ENCODE measurements at regions not wholly inside any gene's neighbourhood (a gene's known extent, or its start where the extent isn't known, plus 50 kb on each side); places are given as distances from the start of the nearest gene placed in this dataset.

DNA sequence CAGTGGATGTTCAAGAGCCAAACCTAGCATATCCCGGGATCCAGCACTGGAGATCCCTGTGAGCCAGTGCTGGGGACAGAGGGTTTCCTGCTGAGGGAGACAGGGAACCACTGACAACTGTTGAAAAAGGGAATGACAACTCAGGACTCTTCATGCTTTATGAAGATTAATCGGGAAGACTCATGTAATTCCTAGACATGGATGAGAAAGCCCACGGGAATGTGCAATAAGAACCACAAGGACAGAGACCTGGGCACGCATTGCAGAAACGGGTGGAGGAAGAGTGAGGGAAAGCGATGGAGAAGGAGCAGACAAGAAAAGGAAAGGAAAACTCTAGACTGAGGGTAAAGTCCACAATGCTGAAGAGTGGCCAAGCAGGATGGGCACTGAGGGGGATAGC, 296.0 kb downstream of the PCNX1 start:
- DNase-seq, result no peak

DNA sequence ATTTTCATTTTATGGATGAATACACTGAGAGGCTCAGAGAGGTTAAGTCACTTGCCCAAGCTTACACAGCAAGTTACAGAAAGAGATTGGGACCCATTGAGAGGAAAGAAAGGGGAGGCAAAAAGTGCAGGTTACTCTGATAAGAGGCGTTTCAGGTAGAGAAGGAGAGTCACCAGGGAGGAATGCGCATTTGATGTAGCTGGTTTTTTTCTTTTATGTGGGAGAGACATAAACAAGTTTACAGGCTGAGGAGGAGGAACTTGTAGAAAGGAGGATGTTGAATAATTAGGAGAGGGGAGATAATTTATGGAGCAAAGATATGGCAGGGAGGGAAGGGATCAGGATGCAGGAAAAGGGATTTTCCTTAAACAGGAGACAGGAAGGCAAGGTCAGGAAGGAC, 297.0 kb downstream of the PCNX1 start:
- DNase-seq, result no peak

- no peak for DNase-seq
Observed at GRCh38 chr14:71204768-71205167, 297.5 kb downstream of the PCNX1 start.

DNA sequence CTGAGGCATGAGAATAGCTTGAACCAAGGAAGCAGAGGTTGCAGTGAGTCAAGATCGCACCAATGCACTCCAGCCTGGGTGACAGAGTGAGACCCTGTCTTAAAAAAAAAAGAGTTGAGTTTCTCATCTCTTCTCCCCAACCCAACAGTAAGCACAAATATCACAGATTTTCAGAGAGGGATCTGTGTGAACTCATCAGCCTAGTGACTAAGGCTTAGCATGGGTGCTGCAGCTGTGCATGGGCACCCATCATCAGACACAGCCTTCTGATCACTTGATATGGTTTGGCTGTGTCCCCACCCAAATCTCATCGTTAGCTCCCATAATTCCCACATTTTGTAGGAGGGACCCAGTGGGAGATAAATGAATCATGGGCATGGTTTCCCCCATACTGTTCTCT, 298.9 kb downstream of the PCNX1 start:
- no peak for DNase-seq

GRCh38 chr14:71206766-71207371, 299.6 kb downstream of the PCNX1 start:
- DNase-seq, result no peak

DNA sequence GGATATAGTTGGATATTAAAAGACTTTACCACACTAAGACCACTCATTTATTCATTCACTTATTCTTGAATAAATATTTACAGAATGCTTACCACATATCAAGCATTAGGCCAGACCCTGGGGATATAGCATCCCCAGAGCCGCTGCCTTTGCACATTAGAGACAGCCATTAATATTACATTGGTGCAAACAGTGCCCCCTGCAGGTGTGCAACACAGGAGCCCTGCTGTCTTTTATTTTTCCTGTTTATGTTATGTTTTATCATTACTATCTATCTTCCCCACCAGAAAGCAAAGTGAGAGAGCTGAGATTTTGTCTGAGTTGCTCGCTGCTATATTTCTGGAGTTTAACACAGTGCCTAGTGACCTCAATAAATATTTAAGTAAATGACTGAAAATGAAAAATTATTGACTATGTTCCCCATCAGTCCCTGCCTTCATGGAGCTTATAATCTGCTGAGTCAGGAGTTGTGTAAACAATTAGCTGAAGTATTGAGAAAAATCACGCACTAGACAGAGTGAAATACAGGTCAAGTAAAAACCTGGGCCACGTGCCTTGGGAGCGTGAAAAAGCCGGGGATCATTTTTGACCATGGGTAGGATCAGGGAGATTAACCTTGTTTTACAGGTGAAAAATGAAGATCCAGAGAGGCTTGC, 301.6 kb downstream of the PCNX1 start:
- no peak for DNase-seq

DNA sequence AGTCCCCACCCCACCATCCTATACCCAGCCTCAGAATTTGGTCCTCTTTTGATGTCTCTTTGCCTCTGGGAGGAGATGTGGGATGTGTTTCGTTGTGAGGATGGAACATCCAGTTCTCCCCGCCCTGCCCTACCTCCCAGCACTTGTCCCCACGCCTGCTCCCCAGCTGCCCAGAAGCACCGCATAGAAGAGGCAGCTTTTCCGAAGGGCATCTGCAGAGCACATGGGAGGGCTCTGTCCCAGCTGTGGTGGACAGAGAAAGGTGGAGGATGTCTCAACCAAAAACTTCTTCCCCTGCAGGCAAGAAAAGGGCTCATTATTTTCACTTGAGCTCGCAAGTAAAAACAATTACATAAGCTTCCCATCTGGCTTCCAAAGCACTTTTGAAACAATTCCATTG, 302.6 kb downstream of the PCNX1 start:
- no peak for DNase-seq

GRCh38 chr14:71212093-71212492, 304.8 kb downstream of the PCNX1 start:
- no peak for DNase-seq

- no peak for DNase-seq
Observed at GRCh38 chr14:71212683-71213107, 305.4 kb downstream of the PCNX1 start.

GRCh38 chr14:71214241-71214640, 307.0 kb downstream of the PCNX1 start:
- no peak for DNase-seq

GRCh38 chr14:71220462-71220861, 313.2 kb downstream of the PCNX1 start:
- DNase-seq, result no peak

GRCh38 chr14:71221119-71221518, 313.9 kb downstream of the PCNX1 start:
- no peak for DNase-seq

GRCh38 chr14:71225113-71225512, 317.9 kb downstream of the PCNX1 start:
- no peak for DNase-seq

DNA sequence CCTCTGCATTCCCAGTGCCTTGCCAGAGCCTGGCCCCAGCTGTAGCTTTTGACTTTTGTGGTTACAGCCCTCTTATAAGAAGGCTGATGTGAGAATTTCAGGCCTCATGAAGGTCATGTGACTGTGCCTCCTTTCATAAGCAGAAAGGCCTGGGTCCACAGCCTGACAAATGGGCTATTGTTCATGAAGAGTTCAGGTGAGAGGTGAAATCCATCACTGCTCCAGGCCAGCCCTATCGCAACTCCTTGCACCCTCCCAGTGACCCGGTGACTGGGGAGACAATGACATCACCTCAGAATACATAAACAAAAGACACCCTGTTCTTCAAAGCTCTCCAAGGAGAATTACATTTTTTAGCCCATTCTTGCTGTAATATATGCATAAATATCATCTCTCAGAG, 321.5 kb downstream of the PCNX1 start:
- DNase-seq, result no peak

DNA sequence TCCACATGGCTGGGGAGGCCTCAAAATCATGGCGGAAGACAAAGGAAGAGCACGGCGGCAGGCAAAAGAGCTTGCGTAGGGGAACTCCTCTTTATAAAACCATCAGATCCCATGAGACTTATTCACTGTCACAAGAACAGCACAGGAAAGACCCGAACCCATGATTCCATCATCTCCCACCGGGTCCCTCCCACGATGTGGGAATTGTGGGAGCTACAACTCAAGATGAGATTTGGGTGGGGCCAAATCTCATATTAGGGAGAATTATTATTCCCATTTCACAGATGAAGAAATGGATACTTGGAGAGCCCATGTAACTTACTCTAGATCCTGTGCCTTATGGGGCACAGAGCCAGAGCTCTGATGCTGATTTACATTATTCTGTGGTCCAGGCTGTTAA, 322.6 kb downstream of the PCNX1 start:
- DNase-seq, result no peak

- no peak for DNase-seq
Observed at GRCh38 chr14:71230897-71231296, 323.6 kb downstream of the PCNX1 start.

DNA sequence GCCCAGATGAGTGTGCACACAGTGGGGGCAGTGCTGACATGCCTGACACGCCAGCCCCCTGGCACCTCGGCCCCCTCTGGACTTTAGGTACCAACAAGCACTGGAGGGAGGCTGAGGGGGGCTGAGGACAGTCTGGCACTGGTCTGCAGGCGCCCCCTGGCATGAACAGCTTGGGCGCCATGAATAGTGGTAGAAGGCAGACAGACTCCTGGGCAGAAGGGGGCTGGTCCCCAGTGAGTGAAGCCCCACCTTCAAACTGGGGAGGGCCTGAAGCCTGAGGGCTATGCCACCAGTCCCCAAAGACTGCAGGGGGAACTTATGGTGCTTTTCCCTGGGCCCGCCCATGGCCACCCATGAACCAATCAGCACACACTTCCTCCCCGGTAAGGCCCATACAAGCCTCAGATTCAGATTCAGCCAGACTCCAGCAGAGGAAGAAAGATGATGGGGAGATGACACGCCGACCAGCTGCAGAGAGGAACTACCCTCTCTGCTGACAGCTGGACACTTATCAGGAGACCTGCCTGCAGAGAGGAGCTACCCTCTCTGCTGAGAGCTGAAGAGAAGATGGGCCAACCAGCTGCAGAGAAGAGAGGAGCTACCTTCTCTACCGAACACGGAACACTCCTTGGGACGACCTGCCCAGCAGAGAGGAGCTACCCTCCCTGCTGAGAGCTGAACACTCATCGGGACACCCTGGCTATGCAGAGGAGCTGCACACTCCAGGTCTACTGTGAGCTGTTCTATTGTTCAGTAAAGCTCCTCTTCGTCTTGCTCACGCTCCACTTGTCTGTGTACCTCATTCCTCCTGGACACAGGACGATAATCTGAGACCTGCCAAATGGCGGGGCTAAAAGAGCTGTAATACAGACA, 324.5 kb downstream of the PCNX1 start:
- DNase-seq, result no peak

GRCh38 chr14:71232506-71232905, 325.2 kb downstream of the PCNX1 start:
- DNase-seq, result no peak

GRCh38 chr14:71235875-71236274, 328.6 kb downstream of the PCNX1 start:
- DNase-seq, result no peak

DNA sequence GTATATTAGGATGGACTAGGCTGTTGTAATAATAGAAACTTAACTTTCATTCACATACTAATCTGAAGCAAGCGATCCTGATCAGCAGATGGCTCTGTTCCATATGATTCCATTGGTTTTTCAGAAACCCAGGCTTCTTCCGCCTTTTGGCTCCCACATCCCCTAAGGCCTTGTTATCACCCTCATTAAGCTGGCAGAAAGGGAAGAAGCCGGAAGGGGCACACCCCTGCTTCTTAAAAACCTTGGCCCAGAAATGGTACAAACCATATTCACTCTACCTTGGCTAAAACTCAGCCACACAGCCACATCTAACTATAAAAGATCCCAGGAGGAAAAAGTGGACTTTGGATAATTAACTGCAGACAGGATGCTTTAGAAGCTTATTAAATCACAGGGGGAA, 329.2 kb downstream of the PCNX1 start:
- DNase-seq, result no peak

- DNase-seq, result no peak
Observed at GRCh38 chr14:71237556-71237955, 330.3 kb downstream of the PCNX1 start.

DNA sequence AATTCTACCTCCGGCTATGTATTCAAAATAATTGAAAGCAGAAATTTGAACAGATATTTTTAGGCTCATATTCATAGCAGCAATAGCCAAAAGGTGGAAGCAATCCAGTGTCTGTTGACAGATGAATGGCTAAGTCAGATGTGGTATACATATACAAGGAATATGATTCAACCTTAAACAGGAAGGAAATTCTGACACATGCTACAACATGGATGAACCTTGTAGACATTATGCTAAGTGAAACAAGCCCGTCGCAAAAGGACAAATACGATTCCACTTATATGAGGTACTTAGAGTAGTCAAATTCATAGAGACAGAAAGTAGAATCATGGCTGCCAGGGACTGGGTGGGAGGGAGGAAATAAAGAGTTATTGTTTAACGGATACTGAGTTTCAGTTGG, 331.6 kb downstream of the PCNX1 start:
- DNase-seq, result no peak

GRCh38 chr14:71240171-71240570, 332.9 kb downstream of the PCNX1 start:
- no peak for DNase-seq

DNA sequence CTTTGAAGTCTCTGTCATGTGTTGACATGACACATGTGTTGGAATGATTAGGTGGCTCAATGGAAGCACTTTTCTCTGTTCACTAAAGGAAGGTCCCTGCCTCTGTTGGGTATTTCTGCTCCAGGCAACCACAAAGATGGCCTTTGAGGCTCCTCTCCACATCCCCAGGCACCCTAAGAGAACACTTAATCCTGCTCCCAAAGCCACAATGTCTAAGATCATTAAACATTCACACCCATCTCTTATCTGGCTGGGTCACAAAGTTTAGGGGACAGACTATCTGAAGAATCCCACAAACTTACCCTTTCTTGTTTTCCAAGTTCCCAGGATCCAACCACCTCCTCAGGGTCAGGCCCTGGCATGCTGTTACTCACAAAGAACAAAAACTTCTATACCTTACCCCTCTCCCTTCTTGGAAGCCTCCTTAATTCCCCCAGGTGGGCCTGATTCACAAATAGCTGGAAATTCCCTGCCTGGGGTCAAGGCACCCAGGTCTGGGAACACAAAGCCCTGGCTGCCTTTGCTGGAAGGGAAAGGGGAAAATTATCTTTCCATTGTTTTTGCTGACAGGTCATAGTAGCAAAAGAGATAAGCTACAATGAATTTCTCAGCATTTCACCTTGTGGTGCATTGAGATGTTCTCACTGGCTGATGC, 333.7 kb downstream of the PCNX1 start:
- no peak for DNase-seq
